Activated T-cell treated with anti-CD3 and anti-CD28 coated beads for 48 hours (primary cell): ENCODE measurements at regions not wholly inside any gene's neighbourhood (a gene's known extent, or its start where the extent isn't known, plus 50 kb on each side); places are given as distances from the start of the nearest gene placed in this dataset.
"Not testable (repeated sequence)": the region's sequence is repeated elsewhere in the genome, so short reads cannot be mapped to it uniquely, and the experiment has no call there.

Source experiments
- DNase-seq: peaks from one replicate; pipeline ENCODE4 v3.0.0-alpha.2; 2020; ENCODE audit warnings: low read depth

DNA sequence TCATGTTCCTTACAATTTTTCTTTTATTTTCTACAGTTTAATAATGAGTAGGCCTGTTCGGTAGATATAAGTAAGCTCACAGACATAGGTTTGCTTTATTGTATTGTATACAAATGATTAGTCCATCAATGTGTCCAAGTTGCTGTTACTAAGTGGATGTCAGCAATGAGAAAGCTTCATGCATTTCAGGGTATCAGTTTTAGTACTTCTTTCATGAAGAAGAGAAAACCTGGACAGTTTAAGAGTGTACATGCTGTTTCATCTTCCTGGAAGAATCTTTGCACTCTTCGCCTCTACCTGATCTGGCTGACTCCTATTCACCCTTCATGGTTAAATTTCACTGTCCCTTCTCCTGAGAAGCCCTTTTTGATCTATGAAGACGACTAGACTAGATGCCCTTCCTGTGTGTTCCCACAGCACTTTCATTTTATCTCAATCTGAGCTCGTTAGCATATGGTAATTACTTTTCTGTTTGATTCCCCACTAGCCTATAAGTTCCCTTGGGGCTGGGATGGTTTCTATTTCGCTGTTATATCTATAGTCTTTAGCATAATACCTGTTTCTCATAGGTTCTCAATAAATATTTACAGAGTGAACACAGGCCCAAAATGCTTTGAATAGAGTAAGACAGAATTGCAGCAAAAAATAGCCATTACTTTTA lies 70.7 kb downstream of the CETN3 start:
- DNase-seq: no peak

DNA sequence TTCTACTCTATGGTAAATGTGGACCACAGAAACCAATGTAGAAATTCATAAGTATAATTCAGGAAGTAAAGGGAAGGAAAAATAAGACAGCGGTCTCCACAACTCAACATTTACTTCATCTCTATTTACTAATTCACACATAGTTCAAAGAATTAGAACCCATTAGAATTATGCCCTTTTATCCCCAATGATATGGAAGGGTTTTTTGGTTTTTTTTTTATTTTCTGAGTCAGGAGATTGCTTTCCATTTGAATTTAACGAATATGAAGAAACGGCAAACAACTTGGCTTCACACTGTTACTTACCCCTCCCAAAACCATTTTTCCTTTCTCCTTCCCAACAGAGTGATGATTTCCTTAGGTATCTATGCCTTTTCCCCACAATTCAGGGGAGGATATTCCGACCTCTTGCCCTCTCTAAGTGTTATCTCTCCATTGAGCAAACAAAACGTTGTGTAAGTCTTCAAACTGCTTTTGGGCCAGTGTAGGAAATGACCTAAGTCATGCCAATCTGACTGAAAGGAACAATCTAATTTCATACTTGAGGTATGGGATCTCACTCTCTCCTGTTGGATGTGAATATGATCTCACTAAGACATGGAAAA lies 72.0 kb downstream of the CETN3 start:
- no peak for DNase-seq

DNA sequence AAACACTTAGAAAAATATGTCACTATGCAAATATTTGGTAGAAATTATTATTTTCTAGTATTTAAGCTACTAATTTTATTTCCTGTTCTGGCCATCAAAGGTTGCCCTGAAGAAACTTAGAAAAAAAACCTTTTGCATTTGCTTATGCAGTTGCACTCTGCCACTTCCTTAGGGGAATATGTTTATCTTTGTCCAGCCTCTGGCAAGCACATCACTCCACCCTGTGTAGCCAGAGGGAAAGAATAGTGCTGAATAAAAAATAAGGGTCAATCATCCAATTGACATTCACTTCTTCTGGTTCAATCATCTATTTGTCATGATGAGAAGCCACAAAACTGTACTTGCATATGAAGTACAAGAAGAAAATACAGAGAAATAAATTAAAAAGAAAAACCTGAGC lies 72.8 kb downstream of the CETN3 start:
- DNase-seq: no peak

DNA sequence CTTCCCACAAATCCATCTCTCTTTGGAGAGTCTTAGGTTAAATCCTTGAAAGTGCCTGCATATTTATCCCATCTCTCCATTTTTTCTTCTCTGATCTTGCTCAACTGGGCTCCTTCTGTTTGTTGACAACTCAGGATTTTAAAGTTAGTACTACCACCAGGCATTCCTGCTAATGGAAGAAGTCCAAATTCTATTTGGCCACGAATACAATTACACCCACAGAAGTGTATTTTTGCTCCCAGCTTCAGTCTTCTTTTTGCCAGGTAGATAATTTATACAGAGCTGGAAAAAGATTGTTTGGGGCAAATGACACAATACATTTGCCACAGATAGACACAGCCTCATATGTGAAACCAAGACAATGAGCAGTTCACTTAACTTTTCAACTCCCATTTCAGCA lies 74.8 kb downstream of the CETN3 start:
- no peak for DNase-seq

DNA sequence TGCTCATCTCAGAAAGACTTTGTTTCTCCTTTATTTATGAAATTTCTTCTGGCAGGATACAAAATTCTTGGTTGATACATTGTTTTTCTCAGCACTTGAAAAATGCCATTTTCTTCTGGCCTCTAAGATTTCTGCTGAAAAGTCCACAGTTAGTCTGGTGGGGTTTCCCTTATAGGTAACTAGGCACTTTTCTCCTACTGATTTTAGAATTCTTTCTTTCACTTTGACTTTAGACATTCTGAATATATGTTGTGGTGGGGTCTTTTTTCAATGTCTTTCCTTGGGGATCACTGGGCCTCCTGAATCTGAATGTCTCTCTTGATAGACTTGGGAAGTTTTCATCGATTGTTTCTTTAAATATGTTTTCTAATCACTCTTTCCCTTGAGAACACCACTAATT lies 79.6 kb downstream of the CETN3 start:
- DNase-seq: no peak

DNA sequence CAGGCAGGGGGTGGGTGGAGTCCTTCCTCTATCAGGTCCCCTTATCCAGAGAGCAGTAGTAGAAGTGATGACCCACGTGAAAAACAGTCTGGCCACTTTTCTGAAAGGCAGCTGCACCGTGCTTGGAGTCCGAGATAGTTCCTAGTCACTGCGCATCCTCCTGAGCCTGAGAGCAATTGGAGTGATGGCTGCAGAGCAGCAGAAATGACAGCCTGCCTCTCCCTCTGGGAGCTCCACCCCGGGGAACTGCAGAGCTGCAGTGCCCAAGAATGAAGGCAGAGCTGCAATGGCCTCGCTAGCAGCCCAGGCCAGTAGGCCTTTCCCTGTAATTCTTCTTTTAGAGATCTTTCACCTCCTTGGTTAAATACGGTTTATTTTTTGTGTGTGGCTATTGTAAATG lies 82.6 kb downstream of the CETN3 start:
- no peak for DNase-seq

DNA sequence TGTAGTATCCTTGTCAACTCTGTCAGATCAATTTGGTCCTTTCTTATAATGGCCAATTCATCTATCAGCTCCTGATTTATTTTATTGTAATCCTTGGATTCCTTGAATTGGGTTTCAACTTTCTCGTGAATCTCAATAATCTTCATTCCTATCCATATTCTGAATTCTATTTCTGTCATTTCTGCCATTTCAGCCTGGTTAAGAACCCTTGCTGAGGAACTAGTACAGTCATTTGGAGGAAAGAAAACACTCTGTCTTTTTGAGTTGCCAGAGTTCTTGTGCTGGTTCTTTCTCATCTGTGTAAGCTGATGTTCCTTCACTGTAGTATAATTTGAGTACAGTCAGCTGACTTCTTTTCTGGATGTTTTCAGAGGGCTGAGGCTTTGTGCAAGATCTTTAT lies 84.5 kb downstream of the CETN3 start:
- no peak for DNase-seq

DNA sequence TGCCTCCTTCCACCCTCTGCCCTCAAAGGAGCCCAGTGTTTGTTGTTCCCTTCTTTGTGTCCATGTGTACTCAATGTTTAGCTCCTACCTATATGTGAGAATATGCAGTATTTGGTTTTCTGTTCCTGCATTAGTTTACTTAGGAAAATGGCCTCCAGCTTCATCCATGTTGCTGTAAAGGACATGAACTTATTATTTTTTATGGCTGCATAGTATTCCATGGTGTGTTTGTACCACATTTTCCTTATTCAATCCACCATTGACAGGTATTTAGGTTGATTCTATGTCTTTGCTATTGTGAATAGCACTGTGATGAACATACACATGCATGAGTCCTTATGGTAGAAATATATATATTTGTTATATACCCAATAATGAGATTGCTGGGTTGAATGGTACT lies 89.2 kb downstream of the CETN3 start:
- DNase-seq: not testable (repeated sequence)

DNA sequence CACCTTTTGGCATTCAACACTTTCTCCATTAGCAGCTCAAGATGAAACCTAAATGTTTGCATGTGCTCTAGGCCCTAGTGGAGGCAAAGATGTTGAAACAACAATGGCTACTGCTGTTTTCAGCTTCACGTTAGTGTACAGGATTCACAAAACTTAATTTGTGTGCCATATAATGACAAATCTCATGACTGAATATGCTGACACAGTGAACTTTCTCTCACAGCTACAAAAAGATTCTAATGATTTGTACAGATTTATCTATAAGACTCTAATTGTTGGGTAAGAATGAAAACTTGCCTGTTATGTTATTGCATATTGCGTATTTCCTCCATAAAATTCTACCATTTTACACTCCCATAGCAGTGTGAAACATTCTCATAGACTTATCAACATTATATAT lies 97.5 kb downstream of the CETN3 start:
- DNase-seq: no peak

DNA sequence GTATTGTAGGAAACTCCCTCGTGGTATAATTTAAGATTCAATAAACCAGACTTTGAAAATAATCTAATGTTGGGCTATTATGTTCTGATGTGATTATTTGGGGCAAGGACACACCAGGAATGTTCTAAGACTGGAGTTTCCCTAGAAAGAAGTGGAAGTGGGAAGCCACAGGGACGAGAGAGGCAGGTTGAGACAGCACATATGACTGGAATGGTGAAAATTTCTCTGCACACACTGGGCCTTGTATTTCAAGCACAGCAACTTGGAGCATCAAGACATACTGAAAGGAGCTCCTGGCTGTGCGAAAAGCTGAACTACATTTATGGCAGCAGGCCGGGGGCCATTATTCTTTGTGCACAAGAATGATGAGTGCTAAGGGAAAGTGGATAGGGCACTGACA lies 98.2 kb downstream of the CETN3 start:
- no peak for DNase-seq

DNA sequence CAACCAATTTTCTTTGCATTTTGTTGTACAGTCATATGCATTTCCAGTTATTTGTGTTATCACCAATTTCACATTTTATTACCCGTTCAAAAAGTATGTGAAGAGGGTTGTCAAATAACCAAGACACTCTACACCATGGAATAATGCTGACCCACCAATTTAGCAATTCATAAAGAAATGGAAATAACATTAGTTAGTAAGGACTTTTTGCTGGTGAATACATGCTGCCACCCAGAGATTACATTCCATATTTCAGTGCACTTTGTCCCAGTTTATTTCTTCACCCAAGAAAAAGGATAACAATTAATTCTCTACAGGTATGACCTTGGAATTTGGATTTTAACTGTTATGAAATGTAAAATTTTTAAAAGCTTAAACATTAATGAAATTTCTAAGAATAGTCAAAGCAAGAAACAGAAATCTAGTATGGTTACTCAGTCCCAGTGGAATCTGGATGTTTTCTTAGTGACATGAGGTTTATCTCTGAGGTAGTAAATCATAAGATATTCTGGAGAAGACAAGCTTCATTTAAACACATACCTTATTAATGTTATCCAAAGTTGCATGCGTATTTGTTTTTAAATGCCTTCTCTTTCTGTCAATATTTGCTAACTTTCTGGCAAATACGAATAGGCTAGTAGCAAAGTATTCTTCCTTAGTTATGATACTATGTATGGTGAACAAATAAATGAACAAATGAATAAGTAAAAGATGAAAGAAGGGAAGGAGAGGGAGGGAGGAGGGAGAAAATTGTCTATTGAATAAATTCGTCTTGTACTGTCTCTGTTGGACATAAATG lies 100.6 kb downstream of the CETN3 start:
- DNase-seq: no peak

DNA sequence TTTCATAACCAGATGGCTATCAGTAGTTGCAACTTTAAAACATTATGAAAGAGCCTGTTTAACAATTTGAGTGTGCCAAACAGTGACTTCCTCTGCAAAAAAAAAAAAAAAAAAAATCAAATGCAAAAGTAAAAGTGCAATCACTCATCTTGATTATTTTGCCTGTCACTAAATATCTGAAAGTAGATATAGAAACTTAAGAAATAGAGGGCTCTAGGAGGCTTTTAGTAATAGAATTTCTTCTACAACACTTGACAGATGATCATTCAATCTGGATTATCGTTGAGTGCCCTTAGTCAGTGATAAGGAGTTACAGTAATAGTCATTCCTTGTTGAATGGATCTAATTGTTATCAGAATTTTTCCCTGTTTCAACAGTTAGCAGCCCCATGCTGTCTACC lies 101.8 kb downstream of the CETN3 start:
- no peak for DNase-seq

DNA sequence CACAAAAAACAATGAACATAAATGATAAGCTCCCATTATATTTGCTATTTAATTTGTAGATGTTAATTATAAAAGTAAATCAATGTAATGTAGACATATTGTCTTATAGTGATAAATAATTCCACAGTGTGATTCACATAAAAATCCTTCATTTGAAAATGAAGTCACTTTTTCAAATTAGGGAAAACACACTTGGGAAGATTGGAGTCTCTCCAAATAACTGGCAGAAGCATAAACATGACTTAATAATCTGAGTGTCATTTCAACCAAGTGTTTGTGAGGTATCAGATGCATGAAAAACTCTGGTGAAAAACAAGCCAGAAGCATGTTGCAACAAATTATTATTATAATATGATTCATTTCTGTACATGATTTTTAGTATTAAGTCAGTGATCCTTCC lies 102.2 kb downstream of the CETN3 start:
- DNase-seq: no peak

DNA sequence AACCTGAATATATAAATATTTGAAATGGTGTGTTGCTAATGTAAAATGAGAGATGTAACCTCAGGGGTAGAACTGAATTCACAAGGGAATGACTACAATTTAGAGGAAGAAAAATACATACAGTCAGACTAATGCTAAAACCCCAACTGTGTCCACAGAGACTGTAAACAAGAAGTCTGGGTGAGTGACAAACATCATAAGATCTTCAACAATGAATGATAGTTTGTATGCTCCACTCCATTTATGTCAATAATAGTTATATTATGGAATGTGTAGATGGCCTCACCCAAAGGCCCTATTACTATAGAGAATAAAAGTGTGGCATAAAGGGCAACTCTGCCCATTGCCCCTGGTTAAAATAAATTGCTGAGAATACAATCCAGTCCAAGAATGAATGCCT lies 102.9 kb downstream of the CETN3 start:
- no peak for DNase-seq

DNA sequence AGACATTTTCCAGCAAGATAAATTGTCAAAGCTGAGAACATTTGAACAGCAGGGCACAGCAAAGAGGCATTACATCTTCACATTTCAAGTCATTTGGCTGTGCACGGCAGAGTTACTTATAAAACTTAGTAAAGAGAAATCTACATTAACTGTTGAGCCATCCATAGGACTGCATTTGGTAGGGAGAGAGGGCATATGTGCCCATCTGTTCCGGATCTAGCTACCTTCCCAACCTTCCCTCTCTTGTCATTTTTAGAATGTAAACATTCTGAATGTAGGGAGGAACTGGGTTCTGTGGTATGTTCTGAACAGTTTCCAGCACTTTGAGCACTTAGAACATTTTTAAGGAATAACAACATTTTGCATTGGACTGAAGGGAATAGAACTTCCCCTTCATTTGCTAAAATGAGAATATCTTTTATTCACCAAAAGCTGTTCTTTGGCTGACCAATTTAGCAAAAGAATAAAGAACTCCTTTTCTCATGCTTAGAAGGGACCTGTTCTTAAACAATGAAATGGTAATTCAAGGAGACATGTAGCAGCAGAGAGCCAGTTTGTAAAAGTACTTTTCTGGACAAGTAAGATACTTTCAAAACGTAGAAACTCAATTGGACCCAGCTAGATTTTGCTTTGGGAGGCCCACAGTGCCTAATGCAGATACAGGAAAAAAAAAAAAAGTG lies 104.4 kb downstream of the CETN3 start:
- DNase-seq: no peak

DNA sequence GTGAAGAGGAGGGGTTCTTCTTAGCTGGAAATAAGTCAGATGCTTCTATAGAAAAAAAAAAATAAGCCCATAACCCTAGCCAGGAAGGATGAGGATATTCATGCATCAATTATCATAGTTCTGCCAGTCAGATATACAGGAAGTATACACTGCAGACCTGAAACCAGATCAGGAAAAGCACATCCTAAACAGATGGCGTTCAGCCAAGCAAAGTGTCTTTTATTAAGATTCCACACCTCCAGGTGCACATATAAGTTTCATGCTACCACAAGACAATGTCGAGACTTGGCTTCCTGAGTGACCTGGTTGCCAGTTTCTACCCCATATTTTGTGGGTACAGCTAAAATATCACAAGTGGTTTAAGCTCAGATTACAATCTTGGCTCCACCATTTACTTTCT lies 108.3 kb downstream of the CETN3 start:
- no peak for DNase-seq

DNA sequence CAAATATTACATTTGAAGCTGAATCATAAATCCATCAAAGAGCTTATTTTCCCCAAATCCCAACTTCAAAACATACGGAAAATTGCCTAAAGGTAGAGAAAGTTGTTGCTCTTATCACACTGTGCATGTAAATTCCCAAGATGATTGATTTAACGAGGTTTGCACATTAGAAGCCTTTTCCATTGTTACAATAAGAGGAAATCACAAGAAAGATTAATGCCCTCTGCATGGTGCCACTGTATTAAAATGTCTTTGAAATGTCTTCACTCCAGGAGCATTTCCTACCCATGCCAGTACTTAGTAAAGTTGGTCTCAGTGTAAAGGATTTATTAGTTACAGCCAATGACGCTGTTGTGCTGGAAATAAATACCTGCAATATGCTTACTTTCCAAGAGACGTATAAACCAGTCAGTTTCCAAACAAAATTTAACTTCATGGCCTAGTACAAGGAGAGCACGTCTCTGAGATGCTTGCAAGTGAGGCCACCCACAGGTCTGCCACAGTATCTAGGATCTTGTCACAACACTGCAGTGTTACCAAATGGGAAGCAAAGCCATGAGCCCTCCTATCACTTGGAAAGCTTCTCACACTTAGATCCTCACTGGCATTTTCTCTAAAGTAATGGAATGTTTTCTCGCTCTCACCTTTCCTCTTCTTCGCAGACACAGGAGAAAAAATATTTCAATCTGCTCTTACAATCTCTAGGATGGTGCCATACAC lies 112.4 kb downstream of the CETN3 start:
- DNase-seq: no peak

DNA sequence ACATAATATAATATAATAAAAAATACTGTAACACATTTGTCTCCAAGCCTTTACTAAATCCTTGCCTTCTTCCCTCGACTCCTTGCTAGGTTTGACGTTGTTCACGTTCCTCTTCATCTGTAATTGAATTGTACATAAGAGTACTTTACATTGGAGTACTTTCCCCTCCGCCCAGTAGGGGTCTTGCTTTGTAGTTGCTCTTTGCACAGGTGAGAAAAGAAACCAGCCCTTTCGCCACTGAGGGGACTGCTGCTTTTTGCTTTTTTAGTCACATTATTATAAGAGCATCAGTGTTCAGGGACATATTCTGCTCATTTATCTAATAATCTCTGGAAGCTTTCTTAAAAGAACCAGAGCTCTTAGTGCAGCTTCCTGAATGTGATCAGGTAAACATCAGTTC lies 115.0 kb downstream of the CETN3 start:
- no peak for DNase-seq

DNA sequence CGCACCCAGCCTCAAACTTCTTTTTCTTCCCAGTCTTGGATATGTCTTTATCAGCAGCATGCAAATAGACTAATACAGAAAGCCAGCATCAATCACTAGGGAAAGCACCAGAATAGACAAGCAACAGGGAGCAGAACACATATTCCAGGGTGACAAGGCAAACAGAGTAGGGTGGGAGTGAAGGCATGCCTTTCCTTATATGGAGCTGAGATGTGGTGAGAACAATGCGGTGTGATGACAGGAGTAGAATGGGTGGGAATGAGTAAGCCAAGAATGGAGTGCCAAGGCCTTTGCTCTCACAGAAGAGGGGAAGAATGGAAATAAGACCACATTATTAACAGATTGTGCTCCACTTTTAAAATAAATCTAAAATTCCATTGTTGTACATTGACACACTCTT lies 115.6 kb downstream of the CETN3 start:
- no peak for DNase-seq

DNA sequence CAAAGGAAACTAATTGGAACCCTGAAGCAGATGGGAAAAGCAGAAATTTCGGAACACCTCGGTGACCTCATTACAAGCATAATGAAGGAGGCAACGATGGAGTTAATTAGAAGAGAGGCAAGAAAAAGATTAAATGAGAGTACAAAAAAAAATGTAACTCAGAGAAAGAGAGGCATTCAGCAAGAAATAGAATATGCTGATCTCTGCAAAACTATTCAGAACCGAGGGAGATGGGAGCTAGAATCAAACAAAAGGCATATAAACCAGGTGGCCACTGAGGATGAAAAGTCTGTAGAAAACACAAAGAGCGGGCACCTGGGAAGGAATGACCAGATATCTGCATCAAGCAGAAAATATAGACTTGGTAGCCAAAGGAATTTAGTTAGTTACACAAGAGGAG lies 118.9 kb downstream of the CETN3 start:
- DNase-seq: no peak

DNA sequence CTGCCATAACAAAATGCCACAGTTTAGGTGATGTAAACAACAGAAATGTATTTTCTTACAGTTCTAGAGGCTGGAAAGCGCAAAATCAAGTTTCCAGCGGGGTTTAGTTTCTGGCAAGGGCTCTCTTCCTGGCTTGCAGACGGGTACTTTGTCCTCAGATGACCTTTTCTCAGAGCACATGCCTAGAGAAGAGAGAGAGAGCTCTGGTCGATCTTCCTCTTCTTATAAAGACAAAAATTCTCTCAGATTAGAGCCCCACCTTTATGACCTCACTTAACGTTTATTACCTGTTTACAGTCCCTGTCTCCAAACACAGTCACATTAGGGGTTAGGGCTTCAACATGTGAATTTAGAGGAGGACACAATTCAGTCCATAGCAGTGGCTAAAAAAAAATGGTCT lies 119.7 kb downstream of the CETN3 start:
- DNase-seq: no peak

DNA sequence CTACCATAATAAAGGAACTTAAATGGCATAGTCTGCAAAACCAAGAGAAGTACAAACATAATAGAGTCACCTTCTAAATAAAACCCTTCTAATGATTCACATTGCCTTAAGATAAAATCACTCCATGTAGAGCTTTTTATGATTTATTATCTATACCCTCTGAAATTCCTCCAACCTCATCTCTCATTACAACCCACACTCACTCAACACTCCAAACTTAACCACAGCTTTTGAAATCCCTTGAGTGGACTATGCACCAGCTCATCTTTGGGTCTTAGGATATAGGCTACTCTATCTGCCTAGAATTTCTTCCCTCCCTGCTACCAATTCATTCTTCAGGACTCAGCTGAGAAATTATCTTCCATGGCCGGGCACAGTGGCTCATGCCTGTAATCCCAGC lies 122.5 kb downstream of the CETN3 start:
- DNase-seq: no peak
